ENCODE measurements at regions not wholly inside any gene's neighbourhood (a gene's known extent, or its start where the extent isn't known, plus 50 kb on each side); places are given as distances from the start of the nearest gene placed in this dataset.

- TF ChIP-seq CTCF (optimal IDR thresholded peaks at IDR 0.05 in 1 of 3, IDR thresholded peaks at IDR 0.05 in 1 of 3, conservative IDR thresholded peaks at IDR 0.05 in 1 of 3; ENCODE audit: extremely low read depth in 1 of 3, insufficient read depth in 2 of 3, low read length in 3 of 3) (no peak), EZH2 (IDR thresholded peaks at IDR 0.05; ENCODE audit: low read length) (no peak)
These were observed 459.5 kb upstream of the FAR2 start for GRCh38 chr12:28689398-28690175.

Data from keratinocyte (primary cell).